ENCODE measurements at regions not wholly inside any gene's neighbourhood (a gene's known extent, or its start where the extent isn't known, plus 50 kb on each side); places are given as distances from the start of the nearest gene placed in this dataset.

DNA sequence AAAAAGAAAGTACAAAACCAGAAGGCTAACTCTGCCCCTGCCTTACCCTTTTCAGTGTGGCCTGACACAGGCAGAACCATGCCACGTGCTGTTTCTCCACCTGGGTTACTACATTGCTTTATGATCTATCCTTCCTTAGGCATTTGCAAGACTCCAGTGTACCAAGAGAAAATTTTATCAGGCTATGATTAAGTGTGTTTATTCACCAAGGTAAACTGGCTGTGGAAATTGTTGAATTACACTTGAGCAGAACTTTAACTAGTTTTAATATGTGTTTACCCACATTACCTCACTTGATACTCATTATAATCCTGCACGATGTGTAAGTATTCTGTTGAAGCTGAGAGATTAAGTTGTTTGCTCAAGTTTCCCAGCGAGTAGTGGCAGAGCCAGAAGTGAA is 129.7 kb upstream of the MYOCD start:
- peak overlapping the region; percentile 67 for H3K27ac Mint-ChIP-seq
- DNase-seq: no peak
- H3K36me3 Mint-ChIP-seq (ENCODE audit: low read depth): no peaks in the 10 kb centered on the region
- TF ChIP-seq, protein P1, sequence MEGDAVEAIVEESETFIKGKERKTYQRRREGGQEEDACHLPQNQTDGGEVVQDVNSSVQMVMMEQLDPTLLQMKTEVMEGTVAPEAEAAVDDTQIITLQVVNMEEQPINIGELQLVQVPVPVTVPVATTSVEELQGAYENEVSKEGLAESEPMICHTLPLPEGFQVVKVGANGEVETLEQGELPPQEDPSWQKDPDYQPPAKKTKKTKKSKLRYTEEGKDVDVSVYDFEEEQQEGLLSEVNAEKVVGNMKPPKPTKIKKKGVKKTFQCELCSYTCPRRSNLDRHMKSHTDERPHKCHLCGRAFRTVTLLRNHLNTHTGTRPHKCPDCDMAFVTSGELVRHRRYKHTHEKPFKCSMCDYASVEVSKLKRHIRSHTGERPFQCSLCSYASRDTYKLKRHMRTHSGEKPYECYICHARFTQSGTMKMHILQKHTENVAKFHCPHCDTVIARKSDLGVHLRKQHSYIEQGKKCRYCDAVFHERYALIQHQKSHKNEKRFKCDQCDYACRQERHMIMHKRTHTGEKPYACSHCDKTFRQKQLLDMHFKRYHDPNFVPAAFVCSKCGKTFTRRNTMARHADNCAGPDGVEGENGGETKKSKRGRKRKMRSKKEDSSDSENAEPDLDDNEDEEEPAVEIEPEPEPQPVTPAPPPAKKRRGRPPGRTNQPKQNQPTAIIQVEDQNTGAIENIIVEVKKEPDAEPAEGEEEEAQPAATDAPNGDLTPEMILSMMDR (IDR thresholded peaks at IDR 0.05): no peak
- no peak overlapping the region for H3K4me3 Mint-ChIP-seq
- H3K4me1 Mint-ChIP-seq (ENCODE audit: low read depth): peaks cover 28% of the 10 kb centered on the region
- H3K9me3 Mint-ChIP-seq: no peaks in the 10 kb centered on the region
- H3K27me3 Mint-ChIP-seq (ENCODE audit: insufficient read depth): peaks cover 2% of the 10 kb centered on the region; the same call in 1 of the 2 replicates

DNA sequence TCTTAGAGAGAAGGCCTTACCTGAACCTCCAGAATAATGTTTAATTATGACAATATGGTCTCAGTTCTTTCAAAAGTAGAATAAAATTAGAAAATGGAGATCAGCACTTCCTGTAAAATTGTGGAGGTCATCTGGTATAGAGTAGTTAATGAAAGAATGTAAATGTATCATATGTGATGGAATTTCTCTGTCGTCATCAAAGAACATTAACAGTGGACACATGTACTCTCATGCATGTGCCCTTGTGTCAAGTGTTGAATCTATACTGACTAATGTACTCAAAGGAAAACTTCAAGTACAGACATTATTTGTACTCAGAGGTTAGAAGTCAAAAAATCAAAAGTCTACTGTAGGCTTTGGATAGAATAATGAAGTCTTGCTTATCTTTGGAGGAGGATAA is 129.2 kb upstream of the MYOCD start:
- Mint-ChIP-seq H3K9me3 (no peaks in the 10 kb centered on the region), H3K4me1 (ENCODE audit: low read depth) (peaks cover 28% of the 10 kb centered on the region)
- DNase-seq: peak; percentile 51

DNA sequence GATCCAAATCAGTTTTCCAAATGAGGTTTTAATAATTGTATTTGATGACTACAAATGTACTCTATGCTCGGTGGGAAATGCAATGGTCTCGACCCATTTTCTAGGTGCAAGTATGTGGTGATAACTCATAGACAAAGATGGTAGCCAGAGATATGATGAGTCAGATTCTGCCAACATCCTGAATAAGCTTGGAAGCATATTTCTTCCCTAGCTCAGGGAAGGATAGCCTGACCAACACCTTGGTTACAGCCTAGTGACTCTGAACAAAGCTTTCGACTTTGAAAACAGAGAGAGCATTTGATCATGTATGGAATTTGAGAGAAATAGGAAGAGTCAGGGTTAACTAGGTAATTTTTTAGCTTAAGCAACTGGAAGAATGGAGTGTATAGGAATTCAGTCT is 128.3 kb upstream of the MYOCD start:
- TF ChIP-seq, protein P1 (IDR thresholded peaks at IDR 0.05): no peak
- peak; percentile 36 for DNase-seq
- Mint-ChIP-seq H3K27ac (peak overlapping the region; percentile 62), H3K9me3 (no peaks in the 10 kb centered on the region), H3K4me1 (ENCODE audit: low read depth) (peaks cover 28% of the 10 kb centered on the region), H3K4me3 (no peak overlapping the region), H3K36me3 (ENCODE audit: low read depth) (no peaks in the 10 kb centered on the region), H3K27me3 (ENCODE audit: insufficient read depth) (peaks cover 3% of the 10 kb centered on the region; the same call in 1 of the 2 replicates)

More for the DNA sequence above, 129.2 kb upstream of the MYOCD start:
- peak overlapping the region; percentile 67 for H3K27ac Mint-ChIP-seq
- no peak overlapping the region for H3K4me3 Mint-ChIP-seq
- peaks cover 3% of the 10 kb centered on the region; the same call in 1 of the 2 replicates for H3K27me3 Mint-ChIP-seq (ENCODE audit: insufficient read depth)
- no peaks in the 10 kb centered on the region for H3K36me3 Mint-ChIP-seq (ENCODE audit: low read depth)
- TF ChIP-seq, protein P1 (IDR thresholded peaks at IDR 0.05): no peak

DNA sequence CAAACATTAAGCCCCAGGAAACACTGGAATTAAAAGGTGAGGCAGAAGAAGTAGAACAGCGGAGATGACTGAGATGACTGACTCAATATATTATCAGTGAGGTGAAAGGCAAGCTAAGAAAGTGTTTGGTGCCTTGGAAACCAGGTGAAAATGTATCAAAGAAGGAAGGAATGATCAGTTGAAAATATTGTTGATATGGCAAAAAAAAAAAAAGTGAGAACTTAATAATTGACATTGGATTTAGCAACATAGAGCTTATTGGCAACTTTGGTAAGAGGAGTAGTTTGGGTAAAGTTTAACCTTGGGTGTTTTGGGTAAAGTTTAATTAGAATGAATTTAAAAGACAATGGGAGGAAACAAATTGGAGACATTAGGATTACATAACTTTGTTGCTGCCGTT is 127.7 kb upstream of the MYOCD start:
- TF ChIP-seq, protein P1 (IDR thresholded peaks at IDR 0.05): no peak
- H3K27ac Mint-ChIP-seq: peak overlapping the region; percentile 62
- no peak overlapping the region for H3K4me3 Mint-ChIP-seq
- no peak for DNase-seq
- H3K27me3 Mint-ChIP-seq (ENCODE audit: insufficient read depth): peaks cover 3% of the 10 kb centered on the region; the same call in 1 of the 2 replicates
- H3K9me3 Mint-ChIP-seq: no peaks in the 10 kb centered on the region
- H3K36me3 Mint-ChIP-seq (ENCODE audit: low read depth): no peaks in the 10 kb centered on the region
- peaks cover 28% of the 10 kb centered on the region for H3K4me1 Mint-ChIP-seq (ENCODE audit: low read depth)

DNA sequence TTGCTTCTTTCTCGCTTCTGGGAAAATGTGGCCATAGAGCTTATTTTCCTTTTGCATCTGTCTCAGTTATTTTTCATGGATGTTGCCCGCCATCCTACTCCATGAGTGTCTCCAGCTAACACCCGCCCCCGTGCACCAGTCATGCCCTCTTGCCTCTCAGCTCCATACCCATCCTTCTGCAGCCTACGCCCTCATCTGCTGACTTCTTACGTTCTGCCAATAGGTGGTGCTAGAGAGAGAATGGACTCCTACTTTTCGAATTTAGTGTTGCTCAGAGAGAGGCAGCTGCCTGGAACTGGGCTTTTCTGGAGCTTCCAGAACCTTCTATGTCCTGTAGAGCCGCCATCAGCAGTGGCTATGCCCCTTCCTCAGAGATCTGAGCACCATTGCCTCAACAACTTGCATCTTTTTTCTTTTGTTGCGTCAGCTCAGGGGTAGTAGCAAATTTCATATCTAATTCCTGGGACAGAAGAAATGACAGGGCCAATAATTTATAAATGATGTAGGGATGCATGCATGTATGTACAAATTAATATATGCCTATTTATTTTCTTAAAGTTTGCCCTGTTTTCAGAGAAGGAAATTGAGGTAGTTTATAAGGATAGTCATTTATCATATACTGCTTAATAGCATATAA is 119.7 kb upstream of the MYOCD start:
- TF ChIP-seq, protein P1 (IDR thresholded peaks at IDR 0.05): peak; percentile 90
- H3K4me1 Mint-ChIP-seq (ENCODE audit: low read depth): peaks cover 40% of the 10 kb centered on the region
- no peaks in the 10 kb centered on the region; the same call in 1 of the 2 replicates for H3K36me3 Mint-ChIP-seq (ENCODE audit: low read depth)
- H3K9me3 Mint-ChIP-seq: no peaks in the 10 kb centered on the region
- H3K27ac Mint-ChIP-seq: no peak overlapping the region
- DNase-seq: peak; percentile 68
- H3K4me3 Mint-ChIP-seq: no peak overlapping the region
- H3K27me3 Mint-ChIP-seq (ENCODE audit: insufficient read depth): peaks cover 2% of the 10 kb centered on the region
